Nephron progenitor cell (in vitro differentiated cells): ENCODE measurements at regions not wholly inside any gene's neighbourhood (a gene's known extent, or its start where the extent isn't known, plus 50 kb on each side); places are given as distances from the start of the nearest gene placed in this dataset.

Experiments used
- DNase-seq: peaks from one replicate; pipeline ENCODE4 v3.0.0; 2021
- H3K27ac Mint-ChIP-seq: 2 replicates; pipeline ENCODE4 v1.8.0; 2021; ENCODE audit warnings: mild to moderate bottlenecking, moderate library complexity, mixed read lengths
- H3K27me3 Mint-ChIP-seq: 2 replicates; pipeline ENCODE4 v1.8.0; 2021; ENCODE audit warnings: mild to moderate bottlenecking, low read depth, mixed read lengths; ENCODE audit not compliant: poor library complexity
- H3K36me3 Mint-ChIP-seq: 2 replicates; pipeline ENCODE4 v1.8.0; 2021; ENCODE audit warnings: low read depth, mixed read lengths
- H3K4me1 Mint-ChIP-seq: 2 replicates; pipeline ENCODE4 v1.8.0; 2021; ENCODE audit warnings: mixed read lengths
- H3K4me3 Mint-ChIP-seq: 2 replicates; pipeline ENCODE4 v1.8.0; 2021; ENCODE audit warnings: mild to moderate bottlenecking, moderate library complexity, mixed read lengths
- H3K9me3 Mint-ChIP-seq: 2 replicates; pipeline ENCODE4 v1.8.0; 2021; ENCODE audit warnings: mild to moderate bottlenecking, moderate library complexity, mixed read lengths
- CTCF ChIP-seq: fragments of 200-600 bp; sonication (generic); IDR thresholded peaks from 2 replicates; pipeline ENCODE4 v1.5.0; 2021; ENCODE audit warnings: antibody characterized with exemption

- Mint-ChIP-seq H3K27ac (no peak overlapping the region), H3K9me3 (no peaks in the 10 kb centered on the region), H3K36me3 (no peaks in the 10 kb centered on the region), H3K27me3 (no peaks in the 10 kb centered on the region), H3K4me1 (peaks cover 10% of the 10 kb centered on the region), H3K4me3 (no peak overlapping the region)
- DNase-seq = no peak
- TF ChIP-seq CTCF = no peak
Measured at GRCh38 chr3:59136081-59136480, 86.3 kb upstream of the CFAP20DC start.

GRCh38 chr3:59135096-59135495, 85.3 kb upstream of the CFAP20DC start:
- Mint-ChIP-seq H3K27me3 (no peaks in the 10 kb centered on the region), H3K9me3 (no peaks in the 10 kb centered on the region), H3K4me1 (peaks cover 10% of the 10 kb centered on the region), H3K4me3 (no peak overlapping the region), H3K27ac (no peak overlapping the region), H3K36me3 (no peaks in the 10 kb centered on the region)
- DNase-seq = no peak
- no peak for TF ChIP-seq CTCF

GRCh38 chr3:59133311-59133710, 83.5 kb upstream of the CFAP20DC start:
- no peak overlapping the region for H3K27ac Mint-ChIP-seq
- H3K9me3 Mint-ChIP-seq = no peaks in the 10 kb centered on the region
- H3K4me1 Mint-ChIP-seq = peaks cover 10% of the 10 kb centered on the region
- DNase-seq = no peak
- TF ChIP-seq CTCF = no peak
- no peaks in the 10 kb centered on the region for H3K27me3 Mint-ChIP-seq
- no peaks in the 10 kb centered on the region for H3K36me3 Mint-ChIP-seq
- no peak overlapping the region for H3K4me3 Mint-ChIP-seq

- H3K36me3 Mint-ChIP-seq = no peaks in the 10 kb centered on the region
- H3K4me3 Mint-ChIP-seq = no peak overlapping the region
- no peak for TF ChIP-seq CTCF
- no peaks in the 10 kb centered on the region for H3K9me3 Mint-ChIP-seq
- peaks cover 3% of the 10 kb centered on the region for H3K27me3 Mint-ChIP-seq
- H3K4me1 Mint-ChIP-seq = peaks cover 11% of the 10 kb centered on the region
- no peak overlapping the region for H3K27ac Mint-ChIP-seq
- no peak for DNase-seq
Measured at GRCh38 chr3:59131016-59131766, 81.4 kb upstream of the CFAP20DC start.

GRCh38 chr3:59128685-59129084, 78.9 kb upstream of the CFAP20DC start:
- DNase-seq = no peak
- H3K9me3 Mint-ChIP-seq = no peaks in the 10 kb centered on the region
- no peaks in the 10 kb centered on the region for H3K36me3 Mint-ChIP-seq
- no peak for TF ChIP-seq CTCF
- no peak overlapping the region for H3K4me3 Mint-ChIP-seq
- no peak overlapping the region for H3K27ac Mint-ChIP-seq
- H3K4me1 Mint-ChIP-seq = peaks cover 6% of the 10 kb centered on the region
- peaks cover 3% of the 10 kb centered on the region for H3K27me3 Mint-ChIP-seq

- peaks cover 10% of the 10 kb centered on the region for H3K4me1 Mint-ChIP-seq
- H3K27ac Mint-ChIP-seq = no peak overlapping the region
- peaks cover 3% of the 10 kb centered on the region for H3K27me3 Mint-ChIP-seq
- no peak for DNase-seq
- no peaks in the 10 kb centered on the region for H3K36me3 Mint-ChIP-seq
- TF ChIP-seq CTCF = no peak
- H3K9me3 Mint-ChIP-seq = peaks cover 8% of the 10 kb centered on the region
- H3K4me3 Mint-ChIP-seq = no peak overlapping the region
Measured at GRCh38 chr3:59127071-59127470, 77.2 kb upstream of the CFAP20DC start.
